CD14-positive monocyte (primary cell): ENCODE measurements at regions not wholly inside any gene's neighbourhood (a gene's known extent, or its start where the extent isn't known, plus 50 kb on each side); places are given as distances from the start of the nearest gene placed in this dataset.

Experiments used
- DNase-seq, 3 donors: peaks; one replicate each; pipeline ENCODE4 v3.0.0-alpha.2; 2011 to 2022
- H2AFZ ChIP-seq: 2 replicates; pipeline ENCODE4 v1.6.0; 2012; ENCODE audit warnings: mild to moderate bottlenecking, low read depth, low read length, inconsistent platforms; ENCODE audit not compliant: insufficient read depth, poor library complexity, severe bottlenecking
- H3K27ac ChIP-seq, 2 donors: 1 replicate in 1 of 2; 2 replicates in 1 of 2; pipeline ENCODE4 v1.5.1; 2012 to 2013; ENCODE audit warnings: low read length in 2 of 2, control low read depth in 1 of 2, inconsistent platforms in 1 of 2, low read depth in 1 of 2, mild to moderate bottlenecking in 1 of 2
- H3K27me3 ChIP-seq, 2 donors: one replicate each; pipeline versions ENCODE4 v1.6.0 to v1.6.1; 2011 to 2013; ENCODE audit warnings: low read length in 2 of 2; ENCODE audit not compliant: control insufficient read depth in 2 of 2, insufficient read depth in 2 of 2
- H3K36me3 ChIP-seq, 2 donors: replicated peaks in 1 of 2; 1 replicate in 1 of 2; 2 replicates in 1 of 2; pipeline versions ENCODE4 v1.5.1 to v1.6.1; 2012 to 2013; ENCODE audit warnings: low read length in 2 of 2, control low read depth in 1 of 2, inconsistent platforms in 1 of 2, mild to moderate bottlenecking in 1 of 2; ENCODE audit not compliant: insufficient read depth in 2 of 2, control insufficient read depth in 1 of 2
- H3K4me1 ChIP-seq, 2 donors: 1 replicate in 1 of 2; 2 replicates in 1 of 2; pipeline versions ENCODE4 v1.5.1 to v1.6.1; 2012 to 2013; ENCODE audit warnings: low read length in 2 of 2, control low read depth in 1 of 2, inconsistent platforms in 1 of 2, mild to moderate bottlenecking in 1 of 2, moderate library complexity in 1 of 2; ENCODE audit not compliant: insufficient read depth in 2 of 2, control insufficient read depth in 1 of 2
- H3K4me2 ChIP-seq: replicated peaks from 2 replicates; pipeline ENCODE3; 2012; ENCODE audit warnings: low read length, moderate library complexity, mild to moderate bottlenecking; ENCODE audit not compliant: poor library complexity, severe bottlenecking; ENCODE audit errors: extremely low read depth
- H3K4me3 ChIP-seq, 3 experiments: fragments of 200-600 bp in 1 of 3; sonication (generic) in 1 of 3; replicated peaks in 1 of 3; 1 replicate in 2 of 3; 2 replicates in 1 of 3; pipeline ENCODE4 v1.5.1; 2011 to 2013; ENCODE audit warnings: low read length in 3 of 3, mild to moderate bottlenecking in 3 of 3, control low read depth in 2 of 3, low read depth in 2 of 3, inconsistent platforms in 1 of 3, moderate library complexity in 1 of 3
- H3K79me2 ChIP-seq: 2 replicates; pipeline ENCODE4 v1.6.0; 2012; ENCODE audit warnings: mild to moderate bottlenecking, control low read depth, inconsistent platforms, low read length, moderate library complexity; ENCODE audit not compliant: insufficient read depth
- H3K9ac ChIP-seq: 2 replicates; pipeline ENCODE4 v1.6.0; 2017; ENCODE audit warnings: low read length, mild to moderate bottlenecking; ENCODE audit not compliant: insufficient read depth, poor library complexity, severe bottlenecking
- H3K9me3 ChIP-seq, 2 donors: replicated peaks in 1 of 2; 1 replicate in 1 of 2; 2 replicates in 1 of 2; pipeline versions ENCODE4 v1.5.1 to v1.6.1; 2012 to 2013; ENCODE audit warnings: low read length in 2 of 2, control low read depth in 1 of 2; ENCODE audit not compliant: control insufficient read depth in 1 of 2, insufficient read depth in 1 of 2
- H4K20me1 ChIP-seq: 2 replicates; pipeline ENCODE4 v1.6.0; 2012; ENCODE audit warnings: mild to moderate bottlenecking, low read length, control low read depth, moderate library complexity; ENCODE audit not compliant: insufficient read depth
- H3K27ac Mint-ChIP-seq, 7 donors: one replicate each; pipeline ENCODE4 v1.8.0; 2020; ENCODE audit warnings: mild to moderate bottlenecking in 7 of 7, mixed read lengths in 7 of 7, moderate library complexity in 6 of 7, inconsistent platforms in 2 of 7
- H3K27me3 Mint-ChIP-seq, 3 donors: one replicate each; pipeline ENCODE4 v1.8.0; 2021 to 2022; ENCODE audit warnings: low read depth in 3 of 3, mild to moderate bottlenecking in 3 of 3, mixed read lengths in 3 of 3, moderate library complexity in 3 of 3, inconsistent platforms in 1 of 3
- H3K36me3 Mint-ChIP-seq, 2 donors: one replicate each; pipeline ENCODE4 v1.8.0; 2020; ENCODE audit warnings: mixed read lengths in 2 of 2, inconsistent platforms in 1 of 2, mild to moderate bottlenecking in 1 of 2
- H3K4me1 Mint-ChIP-seq: one replicate; pipeline ENCODE4 v1.8.0; 2020; ENCODE audit warnings: mild to moderate bottlenecking, mixed read lengths
- H3K4me3 Mint-ChIP-seq, 2 donors: one replicate each; pipeline ENCODE4 v1.8.0; 2020; ENCODE audit warnings: mild to moderate bottlenecking in 2 of 2, mixed read lengths in 2 of 2, moderate library complexity in 1 of 2
- H3K9me3 Mint-ChIP-seq, 7 donors: one replicate each; pipeline ENCODE4 v1.8.0; 2020 to 2022; ENCODE audit warnings: mixed read lengths in 7 of 7, mild to moderate bottlenecking in 6 of 7, moderate library complexity in 6 of 7, inconsistent platforms in 2 of 7
- WGBS: methylation state at CpG from one replicate; pipeline ENCODE4 v1.1.5; 2013; ENCODE audit warnings: missing lambda C conversion rate; ENCODE audit not compliant: insufficient coverage; 5-methylcytosine and 5-hydroxymethylcytosine counted together
- intact Hi-C, 2 donors: fragments of 100-400 bp; cut with micrococcal nuclease; formaldehyde crosslinking; loops; one replicate each; pipeline versions ENCODE4 v1.15.0 to v1.15.1; 2023
- TF ChIP-seq, protein P1 (sequence below): fragments of 200-600 bp; IDR thresholded peaks from one replicate; pipeline ENCODE4 v1.8.0; 2022; ENCODE audit warnings: antibody characterized with exemption, mild to moderate bottlenecking

- TF ChIP-seq, protein P1, sequence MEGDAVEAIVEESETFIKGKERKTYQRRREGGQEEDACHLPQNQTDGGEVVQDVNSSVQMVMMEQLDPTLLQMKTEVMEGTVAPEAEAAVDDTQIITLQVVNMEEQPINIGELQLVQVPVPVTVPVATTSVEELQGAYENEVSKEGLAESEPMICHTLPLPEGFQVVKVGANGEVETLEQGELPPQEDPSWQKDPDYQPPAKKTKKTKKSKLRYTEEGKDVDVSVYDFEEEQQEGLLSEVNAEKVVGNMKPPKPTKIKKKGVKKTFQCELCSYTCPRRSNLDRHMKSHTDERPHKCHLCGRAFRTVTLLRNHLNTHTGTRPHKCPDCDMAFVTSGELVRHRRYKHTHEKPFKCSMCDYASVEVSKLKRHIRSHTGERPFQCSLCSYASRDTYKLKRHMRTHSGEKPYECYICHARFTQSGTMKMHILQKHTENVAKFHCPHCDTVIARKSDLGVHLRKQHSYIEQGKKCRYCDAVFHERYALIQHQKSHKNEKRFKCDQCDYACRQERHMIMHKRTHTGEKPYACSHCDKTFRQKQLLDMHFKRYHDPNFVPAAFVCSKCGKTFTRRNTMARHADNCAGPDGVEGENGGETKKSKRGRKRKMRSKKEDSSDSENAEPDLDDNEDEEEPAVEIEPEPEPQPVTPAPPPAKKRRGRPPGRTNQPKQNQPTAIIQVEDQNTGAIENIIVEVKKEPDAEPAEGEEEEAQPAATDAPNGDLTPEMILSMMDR: no peak
- Mint-ChIP-seq H3K27me3 (no peaks in the 10 kb centered on the region), H3K9me3 (peaks cover 2 to 6% (median 5%) of the 10 kb centered on the region in 7 donors), H3K27ac (no peak overlapping the region), H3K4me3 (no peak overlapping the region), H3K4me1 (no peaks in the 10 kb centered on the region), H3K36me3 (no peaks in the 10 kb centered on the region)
- no peak for DNase-seq
- Histone ChIP-seq H4K20me1 (no peaks in the 10 kb centered on the region), H3K4me1 (no peaks in the 10 kb centered on the region), H3K9ac (no peak overlapping the region), H3K36me3 (no peaks in the 10 kb centered on the region), H3K79me2 (no peaks in the 10 kb centered on the region), H3K9me3 (no peaks in the 10 kb centered on the region), H3K4me2 (no peak overlapping the region), H3K27me3 (no peaks in the 10 kb centered on the region), H3K4me3 (no peak overlapping the region), H3K27ac (no peak overlapping the region), H2AFZ (no peak overlapping the region)
- 83% methylated on average over 1 of the region's 1 CpG for WGBS
- intact Hi-C loops: no loop called here
Measured at GRCh38 chr16:59090541-59090940, 356.4 kb upstream of the GOT2 start.

- Histone ChIP-seq H3K4me1 (no peaks in the 10 kb centered on the region), H3K79me2 (no peaks in the 10 kb centered on the region), H3K27me3 (no peaks in the 10 kb centered on the region), H2AFZ (no peak overlapping the region), H3K9me3 (no peaks in the 10 kb centered on the region), H3K4me3 (no peak overlapping the region), H3K27ac (no peak overlapping the region), H3K9ac (no peak overlapping the region), H3K4me2 (no peak overlapping the region), H4K20me1 (no peaks in the 10 kb centered on the region), H3K36me3 (no peaks in the 10 kb centered on the region)
- DNase-seq: no peak
- WGBS: no CpG with 5 or more reads among the region's 8 CpGs
- no peaks in the 10 kb centered on the region for H3K36me3 Mint-ChIP-seq
- intact Hi-C loops: no loop called here
- TF ChIP-seq, protein P1: no peak
- no peak overlapping the region for H3K27ac Mint-ChIP-seq
- H3K27me3 Mint-ChIP-seq: peaks cover 0 to 1% (median 0%) of the 10 kb centered on the region in 3 donors
- H3K4me1 Mint-ChIP-seq: no peaks in the 10 kb centered on the region
- H3K9me3 Mint-ChIP-seq: peaks cover 2 to 8% (median 5%) of the 10 kb centered on the region in 7 donors
- H3K4me3 Mint-ChIP-seq: no peak overlapping the region
Measured at GRCh38 chr16:59088431-59088830, 354.3 kb upstream of the GOT2 start.
